ENCODE measurements at regions not wholly inside any gene's neighbourhood (a gene's known extent, or its start where the extent isn't known, plus 50 kb on each side); places are given as distances from the start of the nearest gene placed in this dataset.

DNA sequence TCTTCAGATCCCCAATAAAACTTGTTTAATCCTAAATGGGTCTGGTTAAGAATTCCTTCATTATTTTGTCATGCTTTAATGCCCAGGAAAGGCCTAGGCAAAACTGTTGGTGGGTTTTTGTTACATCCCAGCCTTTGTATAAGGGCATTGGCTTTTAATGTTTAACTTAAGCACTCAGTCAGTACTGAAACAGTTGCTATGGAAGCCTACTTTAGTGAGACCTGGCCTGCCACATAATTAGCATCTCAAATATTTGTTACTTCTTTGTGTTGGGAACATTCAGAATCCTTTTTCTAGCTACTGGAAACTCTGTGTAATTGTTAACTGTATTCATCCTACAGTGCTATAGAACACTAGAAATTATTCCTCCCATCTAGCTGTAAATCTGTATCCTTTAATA lies 369.6 kb upstream of the ATP10A start:
- TF ChIP-seq RAD21 (IDR thresholded peaks at IDR 0.05; ENCODE audit: low read depth) (no peak), EZH2 (IDR thresholded peaks at IDR 0.05) (no peak)
- TF ChIP-seq, protein P1, sequence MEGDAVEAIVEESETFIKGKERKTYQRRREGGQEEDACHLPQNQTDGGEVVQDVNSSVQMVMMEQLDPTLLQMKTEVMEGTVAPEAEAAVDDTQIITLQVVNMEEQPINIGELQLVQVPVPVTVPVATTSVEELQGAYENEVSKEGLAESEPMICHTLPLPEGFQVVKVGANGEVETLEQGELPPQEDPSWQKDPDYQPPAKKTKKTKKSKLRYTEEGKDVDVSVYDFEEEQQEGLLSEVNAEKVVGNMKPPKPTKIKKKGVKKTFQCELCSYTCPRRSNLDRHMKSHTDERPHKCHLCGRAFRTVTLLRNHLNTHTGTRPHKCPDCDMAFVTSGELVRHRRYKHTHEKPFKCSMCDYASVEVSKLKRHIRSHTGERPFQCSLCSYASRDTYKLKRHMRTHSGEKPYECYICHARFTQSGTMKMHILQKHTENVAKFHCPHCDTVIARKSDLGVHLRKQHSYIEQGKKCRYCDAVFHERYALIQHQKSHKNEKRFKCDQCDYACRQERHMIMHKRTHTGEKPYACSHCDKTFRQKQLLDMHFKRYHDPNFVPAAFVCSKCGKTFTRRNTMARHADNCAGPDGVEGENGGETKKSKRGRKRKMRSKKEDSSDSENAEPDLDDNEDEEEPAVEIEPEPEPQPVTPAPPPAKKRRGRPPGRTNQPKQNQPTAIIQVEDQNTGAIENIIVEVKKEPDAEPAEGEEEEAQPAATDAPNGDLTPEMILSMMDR (IDR thresholded peaks at IDR 0.05 in 2 of 3, conservative IDR thresholded peaks at IDR 0.05 in 1 of 3; ENCODE audit: borderline replicate concordance in 1 of 3, insufficient read depth in 1 of 3, low read depth in 2 of 3, low read length in 2 of 3): no peak
